ENCODE measurements at regions not wholly inside any gene's neighbourhood (a gene's known extent, or its start where the extent isn't known, plus 50 kb on each side); places are given as distances from the start of the nearest gene placed in this dataset.
"Not testable (repeated sequence)": the region's sequence is repeated elsewhere in the genome, so short reads cannot be mapped to it uniquely, and the experiment has no call there.

- TF ChIP-seq KLF1 (tag by site-specific recombination; IDR thresholded peaks at IDR 0.05) (no peak), ZNF677 (tag by site-specific recombination; IDR thresholded peaks at IDR 0.05) (no peak), ZFP37 (tag by site-specific recombination; IDR thresholded peaks at IDR 0.05) (no peak), ZNF596 (tag by site-specific recombination; IDR thresholded peaks at IDR 0.05) (no peak), ZNF610 (tag by site-specific recombination; IDR thresholded peaks at IDR 0.05; ENCODE audit: borderline replicate concordance) (no peak), ZNF10 (tag by site-specific recombination; IDR thresholded peaks at IDR 0.05) (no peak), KLF8 (tag by site-specific recombination; IDR thresholded peaks at IDR 0.05) (no peak)
These were observed 96.6 kb upstream of the NAA20 start (continued) for GRCh38 chr20:19920381-19921138.

- no peak overlapping the region for H3K27ac ChIP-seq (ENCODE audit: extremely low read depth, low read depth, low read length)
- ChIA-PET CTCF (interaction anchor here (0.6 kb wide), 1 partner anchor 699 kb away, joined by 4 read pairs; no protein-coding TSS in a partner anchor), POLR2A (no interaction called here)
- TF ChIP-seq ZNF354C (tag by site-specific recombination; IDR thresholded peaks at IDR 0.05; ENCODE audit: borderline replicate concordance, low read depth) (no peak), GLI4 (tag by site-specific recombination; IDR thresholded peaks at IDR 0.05) (no peak), ZNF140 (tag by site-specific recombination; IDR thresholded peaks at IDR 0.05) (no peak), ZNF174 (tag by site-specific recombination; IDR thresholded peaks at IDR 0.05) (no peak), ZNF16 (tag by site-specific recombination; IDR thresholded peaks at IDR 0.05; ENCODE audit: low read depth) (no peak), PRDM1 (tag by site-specific recombination; IDR thresholded peaks at IDR 0.05) (no peak), HOXD13 (CRISPR knock-in tag; IDR thresholded peaks at IDR 0.05; ENCODE audit: borderline replicate concordance) (no peak), ZNF514 (tag by site-specific recombination; IDR thresholded peaks at IDR 0.05) (no peak)
- TF ChIP-seq, protein P1, sequence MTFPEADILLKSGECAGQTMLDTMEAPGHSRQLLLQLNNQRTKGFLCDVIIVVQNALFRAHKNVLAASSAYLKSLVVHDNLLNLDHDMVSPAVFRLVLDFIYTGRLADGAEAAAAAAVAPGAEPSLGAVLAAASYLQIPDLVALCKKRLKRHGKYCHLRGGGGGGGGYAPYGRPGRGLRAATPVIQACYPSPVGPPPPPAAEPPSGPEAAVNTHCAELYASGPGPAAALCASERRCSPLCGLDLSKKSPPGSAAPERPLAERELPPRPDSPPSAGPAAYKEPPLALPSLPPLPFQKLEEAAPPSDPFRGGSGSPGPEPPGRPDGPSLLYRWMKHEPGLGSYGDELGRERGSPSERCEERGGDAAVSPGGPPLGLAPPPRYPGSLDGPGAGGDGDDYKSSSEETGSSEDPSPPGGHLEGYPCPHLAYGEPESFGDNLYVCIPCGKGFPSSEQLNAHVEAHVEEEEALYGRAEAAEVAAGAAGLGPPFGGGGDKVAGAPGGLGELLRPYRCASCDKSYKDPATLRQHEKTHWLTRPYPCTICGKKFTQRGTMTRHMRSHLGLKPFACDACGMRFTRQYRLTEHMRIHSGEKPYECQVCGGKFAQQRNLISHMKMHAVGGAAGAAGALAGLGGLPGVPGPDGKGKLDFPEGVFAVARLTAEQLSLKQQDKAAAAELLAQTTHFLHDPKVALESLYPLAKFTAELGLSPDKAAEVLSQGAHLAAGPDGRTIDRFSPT (tag by site-specific recombination; IDR thresholded peaks at IDR 0.05) = no peak
- TF ChIP-seq, protein P2, sequence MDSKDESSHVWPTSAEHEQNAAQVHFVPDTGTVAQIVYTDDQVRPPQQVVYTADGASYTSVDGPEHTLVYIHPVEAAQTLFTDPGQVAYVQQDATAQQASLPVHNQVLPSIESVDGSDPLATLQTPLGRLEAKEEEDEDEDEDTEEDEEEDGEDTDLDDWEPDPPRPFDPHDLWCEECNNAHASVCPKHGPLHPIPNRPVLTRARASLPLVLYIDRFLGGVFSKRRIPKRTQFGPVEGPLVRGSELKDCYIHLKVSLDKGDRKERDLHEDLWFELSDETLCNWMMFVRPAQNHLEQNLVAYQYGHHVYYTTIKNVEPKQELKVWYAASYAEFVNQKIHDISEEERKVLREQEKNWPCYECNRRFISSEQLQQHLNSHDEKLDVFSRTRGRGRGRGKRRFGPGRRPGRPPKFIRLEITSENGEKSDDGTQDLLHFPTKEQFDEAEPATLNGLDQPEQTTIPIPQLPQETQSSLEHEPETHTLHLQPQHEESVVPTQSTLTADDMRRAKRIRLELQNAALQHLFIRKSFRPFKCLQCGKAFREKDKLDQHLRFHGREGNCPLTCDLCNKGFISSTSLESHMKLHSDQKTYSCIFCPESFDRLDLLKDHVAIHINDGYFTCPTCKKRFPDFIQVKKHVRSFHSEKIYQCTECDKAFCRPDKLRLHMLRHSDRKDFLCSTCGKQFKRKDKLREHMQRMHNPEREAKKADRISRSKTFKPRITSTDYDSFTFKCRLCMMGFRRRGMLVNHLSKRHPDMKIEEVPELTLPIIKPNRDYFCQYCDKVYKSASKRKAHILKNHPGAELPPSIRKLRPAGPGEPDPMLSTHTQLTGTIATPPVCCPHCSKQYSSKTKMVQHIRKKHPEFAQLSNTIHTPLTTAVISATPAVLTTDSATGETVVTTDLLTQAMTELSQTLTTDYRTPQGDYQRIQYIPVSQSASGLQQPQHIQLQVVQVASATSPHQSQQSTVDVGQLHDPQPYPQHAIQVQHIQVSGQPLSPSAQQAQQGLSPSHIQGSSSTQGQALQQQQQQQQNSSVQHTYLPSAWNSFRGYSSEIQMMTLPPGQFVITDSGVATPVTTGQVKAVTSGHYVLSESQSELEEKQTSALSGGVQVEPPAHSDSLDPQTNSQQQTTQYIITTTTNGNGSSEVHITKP (tag by site-specific recombination; IDR thresholded peaks at IDR 0.05) = no peak
- no peaks in the 10 kb centered on the region for H3K36me3 ChIP-seq (ENCODE audit: control insufficient read depth in 2 of 2, insufficient read depth in 1 of 2, low read length in 2 of 2)
- H3K9me3 ChIP-seq (ENCODE audit: control insufficient read depth, insufficient read depth, low read depth, low read length) = no peaks in the 10 kb centered on the region
- H3K4me3 ChIP-seq (ENCODE audit: low read depth, low read length) = no peak overlapping the region
- H3K4me1 ChIP-seq (ENCODE audit: control insufficient read depth, insufficient read depth, low read length) = no peaks in the 10 kb centered on the region
These were observed 95.8 kb upstream of the NAA20 start for GRCh38 chr20:19921284-19921793.

DNA sequence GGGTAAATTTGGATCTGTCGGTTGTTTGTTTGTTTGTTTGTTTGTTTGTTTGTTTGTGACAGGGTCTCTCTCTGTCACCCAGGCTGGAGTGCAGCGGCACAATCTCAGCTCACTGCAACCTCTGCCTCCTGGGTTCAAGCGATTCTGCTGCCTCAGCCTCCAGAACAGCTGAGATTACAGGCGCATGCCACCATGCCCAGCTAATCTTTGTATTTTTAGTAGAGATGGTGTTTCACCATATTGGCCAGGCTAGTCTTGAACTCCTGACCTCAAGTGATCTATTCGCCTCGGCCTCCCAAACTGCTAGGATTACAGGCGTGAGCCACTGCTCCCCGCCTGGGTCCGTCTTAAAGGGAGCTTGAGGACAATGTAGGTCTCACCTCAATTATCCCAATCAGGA is 95.3 kb upstream of the NAA20 start:
- POLR2A ChIA-PET; H3K4me1 ChIP-seq (ENCODE audit: control insufficient read depth, insufficient read depth, low read length); H3K9me3 ChIP-seq (ENCODE audit: control insufficient read depth, insufficient read depth, low read depth, low read length); H3K4me3 ChIP-seq (ENCODE audit: low read depth, low read length); H3K36me3 ChIP-seq (ENCODE audit: control insufficient read depth in 2 of 2, insufficient read depth in 1 of 2, low read length in 2 of 2); H3K27ac ChIP-seq (ENCODE audit: extremely low read depth, low read depth, low read length): not testable (repeated sequence)
- CTCF ChIA-PET = interaction anchor here (0.6 to 0.7 kb wide), 2 partner anchors 159 to 700 kb away, joined by 4 to 6 read pairs; no protein-coding TSS in a partner anchor

Data from HEK293 (cell line).